H1 (cell line): ENCODE measurements at regions not wholly inside any gene's neighbourhood (a gene's known extent, or its start where the extent isn't known, plus 50 kb on each side); places are given as distances from the start of the nearest gene placed in this dataset.

Experiments used
- CTCF ChIA-PET: fragments of 300-600 bp; sonication (Branson Sonifier 250); formaldehyde crosslinking; loops from one replicate; lab custom pipeline; 2021; ENCODE audit not compliant: partially characterized antibody; lab: Charles Lee
- POLR2A ChIA-PET: fragments of 300-600 bp; sonication (Branson Sonifier 250); formaldehyde crosslinking; loops from one replicate; lab custom pipeline; 2021; ENCODE audit warnings: inconsistent platforms; ENCODE audit not compliant: partially characterized antibody; lab: Charles Lee
- DNase-seq, 2 experiments: peaks; one replicate each; pipeline versions ENCODE4 v3.0.0 to v3.0.0-alpha.2; 2010 to 2022; ENCODE audit warnings: low spot score in 2 of 2, low read depth in 1 of 2, mixed read lengths in 1 of 2
- FAIRE-seq: peaks from 2 replicates; lab custom pipeline; 2011; peaks lifted over from hg19 to GRCh38; lab: Jason Lieb, UNC
- H2AFZ ChIP-seq: 2 replicates; pipeline ENCODE4 v1.8.1; 2012; ENCODE audit warnings: low read length, inconsistent platforms
- H2AK5ac ChIP-seq: 2 replicates; pipeline ENCODE4 v1.6.1; 2013; ENCODE audit warnings: low read depth, low read length
- H2BK120ac ChIP-seq: replicated peaks from 2 replicates; pipeline ENCODE3; 2013; ENCODE audit warnings: low read depth, low read length, inconsistent platforms
- H2BK12ac ChIP-seq: 2 replicates; pipeline ENCODE4 v1.6.1; 2013; ENCODE audit warnings: low read depth, low read length
- H2BK15ac ChIP-seq: 2 replicates; pipeline ENCODE4 v1.6.1; 2013; ENCODE audit warnings: low read length
- H2BK20ac ChIP-seq: 2 replicates; pipeline ENCODE4 v1.6.1; 2013; ENCODE audit warnings: low read length
- H2BK5ac ChIP-seq: 2 replicates; pipeline ENCODE4 v1.6.1; 2013; ENCODE audit warnings: low read depth, low read length
- H3K14ac ChIP-seq: 2 replicates; pipeline ENCODE4 v1.6.1; 2013; ENCODE audit warnings: inconsistent platforms; ENCODE audit not compliant: insufficient read length
- H3K18ac ChIP-seq: 2 replicates; pipeline ENCODE4 v1.6.1; 2013; ENCODE audit warnings: low read length; ENCODE audit errors: extremely low read depth
- H3K23ac ChIP-seq: 2 replicates; pipeline ENCODE4 v1.6.1; 2013; ENCODE audit warnings: inconsistent platforms; ENCODE audit not compliant: insufficient read length
- H3K23me2 ChIP-seq: 2 replicates; pipeline ENCODE4 v1.6.1; 2013; ENCODE audit warnings: low read depth, low read length
- H3K27ac ChIP-seq: 2 replicates; pipeline ENCODE4 v1.6.1; 2011; ENCODE audit warnings: low read depth, low read length, inconsistent platforms
- H3K27me3 ChIP-seq, 4 experiments: replicated peaks in 1 of 4; 1 replicate in 1 of 4; 2 replicates in 3 of 4; pipeline versions ENCODE4 v1.6.1 to v1.8.1; 2011 to 2013; ENCODE audit warnings: low read length in 3 of 4, mild to moderate bottlenecking in 3 of 4, inconsistent platforms in 2 of 4, mixed read lengths in 2 of 4, moderate library complexity in 1 of 4; ENCODE audit not compliant: control insufficient read depth in 3 of 4, insufficient read depth in 3 of 4; ENCODE audit errors: extremely low read depth in 1 of 4
- H3K36me3 ChIP-seq, 4 experiments: 2 replicates each; pipeline versions ENCODE4 v1.6.1 to v1.8.1; 2011 to 2013; ENCODE audit warnings: mild to moderate bottlenecking in 4 of 4, low read length in 3 of 4, moderate library complexity in 2 of 4, control low read depth in 1 of 4, inconsistent platforms in 1 of 4; ENCODE audit not compliant: insufficient read depth in 4 of 4, control insufficient read depth in 2 of 4
- H3K4ac ChIP-seq: replicated peaks from 2 replicates; pipeline ENCODE3; 2013; ENCODE audit warnings: low read length, low read depth, mixed read lengths, inconsistent platforms; ENCODE audit not compliant: insufficient read length
- H3K4me1 ChIP-seq, 4 experiments: replicated peaks in 1 of 4; 1 replicate in 1 of 4; 2 replicates in 3 of 4; pipeline versions ENCODE4 v1.6.1 to v1.8.1; 2011 to 2013; ENCODE audit warnings: low read length in 3 of 4, inconsistent platforms in 2 of 4, mixed read lengths in 1 of 4; ENCODE audit not compliant: insufficient read depth in 4 of 4, control insufficient read depth in 3 of 4
- H3K4me2 ChIP-seq, 2 experiments: 2 replicates each; pipeline versions ENCODE4 v1.6.1 to v1.8.1; 2011 to 2013; ENCODE audit warnings: low read depth in 2 of 2, low read length in 2 of 2, control low read depth in 1 of 2, inconsistent platforms in 1 of 2, mild to moderate bottlenecking in 1 of 2; ENCODE audit not compliant: insufficient read depth in 1 of 2
- H3K4me3 ChIP-seq, 4 experiments: fragments of 200-600, 300-600 bp in 1 of 4; sonication (generic), shearing (Covaris generic), sonication (Bioruptor Twin) in 1 of 4; 2 replicates each; pipeline versions ENCODE4 v1.5.1 to v1.8.1; 2011 to 2016; ENCODE audit warnings: low read length in 4 of 4, low read depth in 3 of 4, control low read depth in 2 of 4, inconsistent platforms in 2 of 4, mild to moderate bottlenecking in 2 of 4, mixed read lengths in 1 of 4, moderate library complexity in 1 of 4; ENCODE audit not compliant: insufficient read depth in 2 of 4; ENCODE audit errors: extremely low read depth in 1 of 4
- H3K56ac ChIP-seq: replicated peaks from 2 replicates; pipeline ENCODE3; 2013; ENCODE audit warnings: low read depth, mild to moderate bottlenecking, mixed read lengths, low read length, inconsistent platforms; ENCODE audit not compliant: insufficient read length
- H3K79me1 ChIP-seq: 2 replicates; pipeline ENCODE4 v1.6.1; 2013; ENCODE audit warnings: low read depth, low read length, control low read depth
- H3K79me2 ChIP-seq, 2 experiments: 2 replicates each; pipeline versions ENCODE4 v1.6.1 to v1.8.1; 2012 to 2013; ENCODE audit warnings: low read length in 2 of 2, mild to moderate bottlenecking in 2 of 2, inconsistent platforms in 1 of 2; ENCODE audit not compliant: insufficient read depth in 2 of 2, control insufficient read depth in 1 of 2
- H3K9ac ChIP-seq, 4 experiments: replicated peaks in 1 of 4; 1 replicate in 1 of 4; 2 replicates in 3 of 4; pipeline versions ENCODE4 v1.6.1 to v1.8.1; 2011 to 2013; ENCODE audit warnings: low read depth in 3 of 4, low read length in 3 of 4, control low read depth in 2 of 4, mild to moderate bottlenecking in 2 of 4, moderate library complexity in 2 of 4, inconsistent platforms in 1 of 4; ENCODE audit errors: extremely low read depth in 1 of 4
- H3K9me3 ChIP-seq, 2 experiments: 2 replicates each; pipeline versions ENCODE4 v1.6.1 to v1.8.1; 2012 to 2013; ENCODE audit warnings: mild to moderate bottlenecking in 2 of 2, moderate library complexity in 2 of 2, control low read depth in 1 of 2, inconsistent platforms in 1 of 2, low read depth in 1 of 2, low read length in 1 of 2, mixed read lengths in 1 of 2; ENCODE audit not compliant: insufficient read depth in 2 of 2
- H4K20me1 ChIP-seq, 2 experiments: replicated peaks in 1 of 2; 2 replicates each; pipeline versions ENCODE3 to v1.8.1; 2011 to 2013; ENCODE audit warnings: inconsistent platforms in 2 of 2, low read length in 2 of 2, mild to moderate bottlenecking in 1 of 2; ENCODE audit not compliant: insufficient read depth in 2 of 2, control insufficient read depth in 1 of 2
- H4K5ac ChIP-seq: 2 replicates; pipeline ENCODE4 v1.6.1; 2013; ENCODE audit warnings: low read length, low read depth, mixed read lengths, inconsistent platforms; ENCODE audit not compliant: insufficient read length
- H4K8ac ChIP-seq: 2 replicates; pipeline ENCODE4 v1.8.0; 2013; ENCODE audit warnings: mild to moderate bottlenecking, moderate library complexity, low read length, inconsistent platforms; ENCODE audit not compliant: insufficient read depth; ENCODE audit errors: extremely low read depth
- H4K91ac ChIP-seq: replicated peaks from 2 replicates; pipeline ENCODE3; 2013; ENCODE audit warnings: low read length, mixed read lengths, inconsistent platforms; ENCODE audit not compliant: insufficient read length
- TEAD4 ChIP-seq: IDR thresholded peaks from 2 replicates; pipeline ENCODE4 v1.6.1; 2012; ENCODE audit warnings: low read depth, low read length, inconsistent platforms, mixed read lengths
- WGBS, 2 experiments: shearing (Covaris generic) in 1 of 2; methylation state at CpG; one replicate each; pipeline versions ENCODE4 v1.1.6 to v1.1.7; 2013 to 2015; ENCODE audit warnings: low lambda C conversion rate in 2 of 2, mixed read lengths in 2 of 2, inconsistent platforms in 1 of 2, low coverage in 1 of 2, missing lambda C conversion rate in 1 of 2; ENCODE audit not compliant: insufficient replicate concordance in 2 of 2, insufficient coverage in 1 of 2, insufficient read length in 1 of 2; ENCODE audit errors: extremely low coverage in 1 of 2, missing lambda C conversion rate in 1 of 2; 5-methylcytosine and 5-hydroxymethylcytosine counted together

- Histone ChIP-seq H4K20me1 (no peaks in the 10 kb centered on the region), H4K91ac (no peak overlapping the region), H3K23me2 (no peaks in the 10 kb centered on the region), H2BK5ac (no peak overlapping the region), H3K14ac (no peak overlapping the region), H3K56ac (no peak overlapping the region), H2AFZ (no peak overlapping the region), H4K5ac (no peak overlapping the region), H3K4ac (no peak overlapping the region), H3K9me3 (no peaks in the 10 kb centered on the region), H3K4me2 (no peak overlapping the region), H2AK5ac (no peak overlapping the region), H2BK12ac (no peak overlapping the region), H3K23ac (no peak overlapping the region), H2BK20ac (no peak overlapping the region), H3K9ac (no peak overlapping the region), H2BK15ac (no peak overlapping the region), H3K79me2 (no peaks in the 10 kb centered on the region), H3K27ac (no peak overlapping the region), H3K79me1 (no peaks in the 10 kb centered on the region), H3K36me3 (no peaks in the 10 kb centered on the region), H2BK120ac (no peak overlapping the region), H3K27me3 (no peaks in the 10 kb centered on the region), H3K4me1 (no peaks in the 10 kb centered on the region), H3K4me3 (no peak overlapping the region), H4K8ac (no peak overlapping the region), H3K18ac (no peak overlapping the region)
- ChIA-PET CTCF (no interaction called here), POLR2A (no interaction called here)
- TF ChIP-seq TEAD4: no peak
- DNase-seq (no peak), FAIRE-seq (no peak)
- 100% methylated on average over 2 of the region's 2 CpGs; no CpG with 5 or more reads in 1 of the 2 experiments for WGBS, 2 experiments
Observed at GRCh38 chrX:45300638-45301037, 100.0 kb upstream of the DIPK2B start.
